Right atrium auricular region (tissue), 2 donors: ENCODE measurements at regions not wholly inside any gene's neighbourhood (a gene's known extent, or its start where the extent isn't known, plus 50 kb on each side); places are given as distances from the start of the nearest gene placed in this dataset.
A peak's percentile ranks its signal among the peaks of the same experiment; 100 is the strongest.
"Not testable (repeated sequence)": the region's sequence is repeated elsewhere in the genome, so short reads cannot be mapped to it uniquely, and the experiment has no call there.

Experiments
- DNase-seq: peaks from one replicate; pipeline ENCODE4 v3.0.0-alpha.2; 2019; ENCODE audit warnings: low spot score
- H3K27ac ChIP-seq, 2 donors: fragments of 200-600 bp; sonication (generic); 1 replicate in 1 of 2; 2 replicates in 1 of 2; pipeline ENCODE4 v1.5.1; 2016 to 2019
- H3K27me3 ChIP-seq, 2 donors: fragments of 200-600 bp; sonication (generic); one replicate each; pipeline versions ENCODE4 v1.5.1 to v1.6.0; 2017 to 2019
- H3K36me3 ChIP-seq: fragments of 200-600 bp; sonication (generic); one replicate; pipeline ENCODE4 v1.5.1; 2016
- H3K4me1 ChIP-seq, 2 donors: fragments of 200-600 bp; sonication (generic); one replicate each; pipeline versions ENCODE4 v1.5.1 to v1.6.0; 2017 to 2019
- H3K4me3 ChIP-seq, 2 donors: fragments of 200-600 bp; sonication (generic); 1 replicate in 1 of 2; 2 replicates in 1 of 2; pipeline ENCODE4 v1.5.1; 2017 to 2019; ENCODE audit warnings: mild to moderate bottlenecking in 1 of 2, moderate library complexity in 1 of 2
- H3K9me3 ChIP-seq, 2 donors: fragments of 200-600 bp; sonication (generic); one replicate each; pipeline ENCODE4 v1.5.1; 2019
- CTCF ChIP-seq, 2 donors: fragments of 200-600 bp; sonication (generic); IDR thresholded peaks; one replicate each; pipeline ENCODE4 v1.5.1; 2019; ENCODE audit warnings: antibody characterized with exemption in 2 of 2

- Histone ChIP-seq H3K9me3 (no peaks in the 10 kb centered on the region), H3K4me3 (no peak overlapping the region), H3K27ac (no peak overlapping the region), H3K27me3 (no peaks in the 10 kb centered on the region), H3K4me1 (no peaks in the 10 kb centered on the region), H3K36me3 (no peaks in the 10 kb centered on the region)
- no peak for DNase-seq
- no peak for TF ChIP-seq CTCF (IDR thresholded peaks at IDR 0.05)
Observed at GRCh38 chr14:106414464-106414863, 888.1 kb downstream of the TMEM121 start.

GRCh38 chr14:106417224-106418049 lies 891.1 kb downstream of the TMEM121 start:
- DNase-seq = no peak
- no peaks in the 10 kb centered on the region for H3K9me3 ChIP-seq
- H3K27ac ChIP-seq = no peak overlapping the region
- no peaks in the 10 kb centered on the region for H3K4me1 ChIP-seq
- H3K4me3 ChIP-seq = no peak overlapping the region
- H3K27me3 ChIP-seq = no peaks in the 10 kb centered on the region
- TF ChIP-seq CTCF (IDR thresholded peaks at IDR 0.05) = peak; percentile 38 to 64
- H3K36me3 ChIP-seq = no peaks in the 10 kb centered on the region

GRCh38 chr14:106419376-106419965 lies 893.1 kb downstream of the TMEM121 start:
- no peak for TF ChIP-seq CTCF (IDR thresholded peaks at IDR 0.05)
- Histone ChIP-seq H3K4me1 (no peaks in the 10 kb centered on the region), H3K27ac (no peak overlapping the region), H3K9me3 (no peaks in the 10 kb centered on the region), H3K27me3 (no peaks in the 10 kb centered on the region), H3K4me3 (no peak overlapping the region), H3K36me3 (no peaks in the 10 kb centered on the region)
- no peak for DNase-seq

DNA sequence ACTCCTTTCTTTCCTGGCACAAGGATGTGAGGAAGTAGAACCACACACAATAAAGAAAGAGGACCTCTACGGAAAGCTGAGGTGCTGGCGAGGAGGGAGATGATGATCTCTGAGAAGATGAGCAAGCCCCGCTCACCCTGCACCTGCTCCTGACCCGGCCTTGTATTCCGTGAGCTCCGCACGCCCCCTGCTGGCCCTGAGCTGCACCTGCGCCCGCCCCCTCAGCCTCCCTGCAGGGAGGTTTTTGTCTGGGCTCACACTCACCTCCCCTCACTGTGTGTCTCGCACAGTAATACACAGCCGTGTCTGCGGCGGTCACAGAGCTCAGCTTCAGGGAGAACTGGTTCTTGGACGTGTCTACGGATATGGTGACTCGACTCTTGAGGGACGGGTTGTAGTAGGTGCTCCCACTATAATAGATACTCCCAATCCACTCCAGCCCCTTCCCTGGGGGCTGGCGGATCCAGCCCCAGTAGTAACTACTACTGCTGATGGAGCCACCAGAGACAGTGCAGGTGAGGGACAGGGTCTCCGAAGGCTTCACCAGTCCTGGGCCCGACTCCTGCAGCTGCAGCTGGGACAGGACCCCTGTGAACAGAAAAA lies 895.1 kb downstream of the TMEM121 start:
- DNase-seq = not testable (repeated sequence)

DNA sequence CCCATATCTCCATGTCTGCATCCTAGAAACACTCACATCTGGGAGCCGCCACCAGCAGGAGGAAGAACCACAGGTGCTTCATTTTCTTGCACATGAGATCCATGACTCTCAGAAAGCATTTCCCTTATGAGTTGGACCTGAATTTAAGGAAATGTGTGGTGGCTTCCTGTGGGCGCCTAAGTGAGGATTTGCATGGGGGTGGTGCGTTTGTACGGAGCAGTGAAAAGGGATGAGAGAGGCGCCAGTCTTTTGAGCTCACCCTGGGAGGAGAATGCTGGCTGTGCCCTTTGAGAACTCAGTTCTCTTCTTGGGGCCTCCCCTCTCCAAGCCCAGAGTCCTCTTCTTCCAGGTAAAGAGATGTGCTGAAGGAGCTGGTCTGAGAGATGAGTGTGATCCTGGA lies 895.7 kb downstream of the TMEM121 start:
- H3K27me3 ChIP-seq = no peaks in the 10 kb centered on the region
- TF ChIP-seq CTCF (IDR thresholded peaks at IDR 0.05) = no peak
- DNase-seq = no peak
- H3K9me3 ChIP-seq = no peaks in the 10 kb centered on the region
- H3K36me3 ChIP-seq = no peaks in the 10 kb centered on the region
- no peak overlapping the region for H3K4me3 ChIP-seq
- H3K4me1 ChIP-seq = no peaks in the 10 kb centered on the region
- H3K27ac ChIP-seq = no peak overlapping the region

More for the DNA sequence above, 895.1 kb downstream of the TMEM121 start:
- H3K27me3 ChIP-seq, H3K4me3 ChIP-seq, H3K36me3 ChIP-seq, H3K27ac ChIP-seq, H3K9me3 ChIP-seq, H3K4me1 ChIP-seq: not testable (repeated sequence)
- peak; percentile 47 to 57 for TF ChIP-seq CTCF (IDR thresholded peaks at IDR 0.05)

DNA sequence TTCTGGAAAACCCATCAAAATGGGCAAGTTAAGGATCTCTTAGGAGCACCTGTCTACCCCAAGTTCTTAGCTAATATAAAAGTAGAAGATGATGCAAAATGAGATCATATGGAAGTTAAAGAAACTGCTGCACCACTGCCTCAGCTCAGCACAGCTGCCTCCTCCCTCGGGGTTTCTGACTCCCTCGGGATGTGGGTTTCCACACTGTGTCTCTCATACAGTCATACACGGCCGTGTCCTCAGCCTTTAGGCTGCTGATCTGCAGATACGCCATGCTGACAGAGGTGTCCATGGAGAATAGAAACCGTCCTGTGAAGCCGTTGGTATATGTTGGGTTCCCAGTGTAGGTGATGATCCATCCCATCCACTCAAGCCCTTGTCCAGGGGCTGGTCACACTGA lies 898.8 kb downstream of the TMEM121 start:
- H3K9me3 ChIP-seq, H3K4me3 ChIP-seq, H3K27ac ChIP-seq, H3K27me3 ChIP-seq, DNase-seq, H3K36me3 ChIP-seq, H3K4me1 ChIP-seq: not testable (repeated sequence)
